ENCODE measurements at regions not wholly inside any gene's neighbourhood (a gene's known extent, or its start where the extent isn't known, plus 50 kb on each side); places are given as distances from the start of the nearest gene placed in this dataset.

DNA sequence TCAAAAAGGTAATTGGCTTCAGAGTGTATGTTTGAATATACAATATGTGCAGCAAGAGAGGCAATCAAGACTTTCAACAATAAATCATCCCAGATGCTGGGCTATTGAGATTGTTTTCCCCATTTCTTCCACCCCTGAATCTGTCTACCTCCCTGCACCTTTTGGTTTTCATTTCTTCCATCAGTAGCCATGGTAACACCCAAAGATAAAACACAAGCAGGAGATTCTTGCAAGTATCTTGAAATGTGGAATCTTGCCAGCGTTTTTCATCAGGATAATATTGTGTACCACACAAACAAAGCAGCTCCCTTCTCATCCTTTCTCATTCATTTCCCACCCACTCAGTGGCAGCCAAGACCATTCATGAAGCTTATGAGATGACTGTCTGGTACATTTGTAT lies 73.0 kb upstream of the NRSN1 start:
- Histone ChIP-seq H3K9me3 (ENCODE audit: low read length) (no peaks in the 10 kb centered on the region), H2AFZ (ENCODE audit: low read depth, low read length) (no peak overlapping the region), H4K20me1 (ENCODE audit: insufficient read depth) (no peaks in the 10 kb centered on the region), H3K4me2 (ENCODE audit: low read length) (no peak overlapping the region), H3K36me3 (ENCODE audit: insufficient read depth, low read length) (no peaks in the 10 kb centered on the region), H3K79me2 (replicated peaks; ENCODE audit: insufficient read depth, low read length) (no peaks in the 10 kb centered on the region), H3K27ac (ENCODE audit: low read length) (peak overlapping the region; percentile 50), H3K27me3 (ENCODE audit: insufficient read depth, low read depth, low read length) (no peaks in the 10 kb centered on the region), H3K9me2 (ENCODE audit: insufficient read depth, low read length) (no peaks in the 10 kb centered on the region), H3F3A (ENCODE audit: insufficient read depth, low read length, poor library complexity, severe bottlenecking) (no peaks in the 10 kb centered on the region), H3K4me3 (ENCODE audit: low read length) (no peak overlapping the region), H3K9ac (ENCODE audit: low read length) (no peak overlapping the region)
- TF ChIP-seq POLR2AphosphoS5 (IDR thresholded peaks at IDR 0.05): no peak

DNA sequence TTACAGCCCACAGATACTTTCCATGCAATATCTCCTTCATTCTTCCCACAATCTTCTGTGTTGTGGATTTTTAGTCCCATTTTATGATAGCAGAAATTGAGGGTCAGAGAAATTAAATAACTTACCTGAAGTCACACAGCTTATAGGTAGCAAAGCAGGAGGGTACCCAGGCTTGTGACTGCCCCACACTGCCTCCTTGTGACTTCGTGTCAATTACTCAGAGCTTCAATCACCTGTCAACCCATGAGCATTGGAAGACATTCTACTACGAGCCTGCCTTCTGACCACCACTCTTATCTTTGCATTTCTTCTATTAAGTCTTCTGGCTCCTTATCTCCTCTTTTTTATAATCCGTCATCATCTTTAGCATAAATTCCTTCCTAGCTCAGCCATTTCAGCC lies 71.6 kb upstream of the NRSN1 start:
- H3K27me3 ChIP-seq (ENCODE audit: insufficient read depth, low read depth, low read length): no peaks in the 10 kb centered on the region
- H3K4me2 ChIP-seq (ENCODE audit: low read length): no peak overlapping the region
- TF ChIP-seq POLR2AphosphoS5 (IDR thresholded peaks at IDR 0.05) (no peak), SMC3 (conservative IDR thresholded peaks at IDR 0.05; ENCODE audit: poor library complexity) (no peak), EZH2 (IDR thresholded peaks at IDR 0.05; ENCODE audit: borderline replicate concordance, insufficient read depth, low read length, poor library complexity, severe bottlenecking) (no peak), EP300 (conservative IDR thresholded peaks at IDR 0.05; ENCODE audit: poor library complexity, severe bottlenecking) (no peak), TAF1 (IDR thresholded peaks at IDR 0.05; ENCODE audit: low read depth) (no peak), MXI1 (conservative IDR thresholded peaks at IDR 0.05; ENCODE audit: poor library complexity, severe bottlenecking) (no peak), RAD21 (conservative IDR thresholded peaks at IDR 0.05) (no peak)
- TF ChIP-seq, protein P1, sequence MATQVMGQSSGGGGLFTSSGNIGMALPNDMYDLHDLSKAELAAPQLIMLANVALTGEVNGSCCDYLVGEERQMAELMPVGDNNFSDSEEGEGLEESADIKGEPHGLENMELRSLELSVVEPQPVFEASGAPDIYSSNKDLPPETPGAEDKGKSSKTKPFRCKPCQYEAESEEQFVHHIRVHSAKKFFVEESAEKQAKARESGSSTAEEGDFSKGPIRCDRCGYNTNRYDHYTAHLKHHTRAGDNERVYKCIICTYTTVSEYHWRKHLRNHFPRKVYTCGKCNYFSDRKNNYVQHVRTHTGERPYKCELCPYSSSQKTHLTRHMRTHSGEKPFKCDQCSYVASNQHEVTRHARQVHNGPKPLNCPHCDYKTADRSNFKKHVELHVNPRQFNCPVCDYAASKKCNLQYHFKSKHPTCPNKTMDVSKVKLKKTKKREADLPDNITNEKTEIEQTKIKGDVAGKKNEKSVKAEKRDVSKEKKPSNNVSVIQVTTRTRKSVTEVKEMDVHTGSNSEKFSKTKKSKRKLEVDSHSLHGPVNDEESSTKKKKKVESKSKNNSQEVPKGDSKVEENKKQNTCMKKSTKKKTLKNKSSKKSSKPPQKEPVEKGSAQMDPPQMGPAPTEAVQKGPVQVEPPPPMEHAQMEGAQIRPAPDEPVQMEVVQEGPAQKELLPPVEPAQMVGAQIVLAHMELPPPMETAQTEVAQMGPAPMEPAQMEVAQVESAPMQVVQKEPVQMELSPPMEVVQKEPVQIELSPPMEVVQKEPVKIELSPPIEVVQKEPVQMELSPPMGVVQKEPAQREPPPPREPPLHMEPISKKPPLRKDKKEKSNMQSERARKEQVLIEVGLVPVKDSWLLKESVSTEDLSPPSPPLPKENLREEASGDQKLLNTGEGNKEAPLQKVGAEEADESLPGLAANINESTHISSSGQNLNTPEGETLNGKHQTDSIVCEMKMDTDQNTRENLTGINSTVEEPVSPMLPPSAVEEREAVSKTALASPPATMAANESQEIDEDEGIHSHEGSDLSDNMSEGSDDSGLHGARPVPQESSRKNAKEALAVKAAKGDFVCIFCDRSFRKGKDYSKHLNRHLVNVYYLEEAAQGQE (IDR thresholded peaks at IDR 0.05; ENCODE audit: borderline replicate concordance): no peak
- TF ChIP-seq, protein P2, sequence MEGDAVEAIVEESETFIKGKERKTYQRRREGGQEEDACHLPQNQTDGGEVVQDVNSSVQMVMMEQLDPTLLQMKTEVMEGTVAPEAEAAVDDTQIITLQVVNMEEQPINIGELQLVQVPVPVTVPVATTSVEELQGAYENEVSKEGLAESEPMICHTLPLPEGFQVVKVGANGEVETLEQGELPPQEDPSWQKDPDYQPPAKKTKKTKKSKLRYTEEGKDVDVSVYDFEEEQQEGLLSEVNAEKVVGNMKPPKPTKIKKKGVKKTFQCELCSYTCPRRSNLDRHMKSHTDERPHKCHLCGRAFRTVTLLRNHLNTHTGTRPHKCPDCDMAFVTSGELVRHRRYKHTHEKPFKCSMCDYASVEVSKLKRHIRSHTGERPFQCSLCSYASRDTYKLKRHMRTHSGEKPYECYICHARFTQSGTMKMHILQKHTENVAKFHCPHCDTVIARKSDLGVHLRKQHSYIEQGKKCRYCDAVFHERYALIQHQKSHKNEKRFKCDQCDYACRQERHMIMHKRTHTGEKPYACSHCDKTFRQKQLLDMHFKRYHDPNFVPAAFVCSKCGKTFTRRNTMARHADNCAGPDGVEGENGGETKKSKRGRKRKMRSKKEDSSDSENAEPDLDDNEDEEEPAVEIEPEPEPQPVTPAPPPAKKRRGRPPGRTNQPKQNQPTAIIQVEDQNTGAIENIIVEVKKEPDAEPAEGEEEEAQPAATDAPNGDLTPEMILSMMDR (IDR thresholded peaks at IDR 0.05; ENCODE audit: poor library complexity, severe bottlenecking): no peak

DNA sequence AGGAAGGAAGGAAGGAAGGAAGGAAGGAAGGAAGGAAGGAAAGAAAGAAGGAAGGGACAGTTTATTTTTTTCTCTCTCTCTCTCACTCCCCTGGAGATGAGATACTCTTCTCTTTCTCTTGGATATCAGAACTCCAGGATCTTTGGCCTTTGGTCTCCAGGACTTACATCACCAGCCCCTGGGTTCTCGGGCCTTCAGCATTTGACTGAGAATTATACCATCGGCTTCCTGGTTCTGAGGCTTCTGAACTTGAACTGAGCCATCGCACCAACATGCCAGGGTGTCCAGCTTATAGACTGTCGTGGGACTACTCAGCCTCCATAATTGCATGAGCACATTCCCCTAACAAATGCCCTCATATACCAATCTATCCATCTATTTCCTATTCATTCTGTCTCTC lies 69.4 kb upstream of the NRSN1 start:
- Histone ChIP-seq H3K27ac (ENCODE audit: low read length) (no peak overlapping the region), H3K9ac (ENCODE audit: low read length) (no peak overlapping the region), H3K9me2 (ENCODE audit: insufficient read depth, low read length) (no peaks in the 10 kb centered on the region), H2AFZ (ENCODE audit: low read depth, low read length) (no peak overlapping the region), H3K36me3 (ENCODE audit: insufficient read depth, low read length) (no peaks in the 10 kb centered on the region), H3K27me3 (ENCODE audit: insufficient read depth, low read depth, low read length) (no peaks in the 10 kb centered on the region), H3K79me2 (replicated peaks; ENCODE audit: insufficient read depth, low read length) (no peaks in the 10 kb centered on the region), H3F3A (ENCODE audit: insufficient read depth, low read length, poor library complexity, severe bottlenecking) (no peaks in the 10 kb centered on the region), H4K20me1 (ENCODE audit: insufficient read depth) (no peaks in the 10 kb centered on the region), H3K9me3 (ENCODE audit: low read length) (no peaks in the 10 kb centered on the region), H3K4me3 (ENCODE audit: low read length) (no peak overlapping the region), H3K4me2 (ENCODE audit: low read length) (no peak overlapping the region)
- TF ChIP-seq SMC3 (conservative IDR thresholded peaks at IDR 0.05; ENCODE audit: poor library complexity): no peak
- TF ChIP-seq MXI1 (conservative IDR thresholded peaks at IDR 0.05; ENCODE audit: poor library complexity, severe bottlenecking): no peak
- no peak for TF ChIP-seq EZH2 (IDR thresholded peaks at IDR 0.05; ENCODE audit: borderline replicate concordance, insufficient read depth, low read length, poor library complexity, severe bottlenecking)
- TF ChIP-seq, protein P1 (IDR thresholded peaks at IDR 0.05; ENCODE audit: borderline replicate concordance): no peak
- TF ChIP-seq, protein P2 (IDR thresholded peaks at IDR 0.05; ENCODE audit: poor library complexity, severe bottlenecking): no peak
- TF ChIP-seq POLR2AphosphoS5 (IDR thresholded peaks at IDR 0.05): no peak
- no peak for TF ChIP-seq RAD21 (conservative IDR thresholded peaks at IDR 0.05)
- TF ChIP-seq TAF1 (IDR thresholded peaks at IDR 0.05; ENCODE audit: low read depth): no peak
- TF ChIP-seq EP300 (conservative IDR thresholded peaks at IDR 0.05; ENCODE audit: poor library complexity, severe bottlenecking): no peak

More for the DNA sequence above, 71.6 kb upstream of the NRSN1 start:
- Histone ChIP-seq H3K9ac (ENCODE audit: low read length) (no peak overlapping the region), H3K36me3 (ENCODE audit: insufficient read depth, low read length) (no peaks in the 10 kb centered on the region), H3F3A (ENCODE audit: insufficient read depth, low read length, poor library complexity, severe bottlenecking) (no peaks in the 10 kb centered on the region), H3K4me3 (ENCODE audit: low read length) (no peak overlapping the region), H4K20me1 (ENCODE audit: insufficient read depth) (no peaks in the 10 kb centered on the region), H3K79me2 (replicated peaks; ENCODE audit: insufficient read depth, low read length) (no peaks in the 10 kb centered on the region), H3K9me2 (ENCODE audit: insufficient read depth, low read length) (no peaks in the 10 kb centered on the region), H3K27ac (ENCODE audit: low read length) (no peak overlapping the region), H2AFZ (ENCODE audit: low read depth, low read length) (no peak overlapping the region), H3K9me3 (ENCODE audit: low read length) (no peaks in the 10 kb centered on the region)

Data from neural cell (in vitro differentiated cells).